ENCODE measurements at regions not wholly inside any gene's neighbourhood (a gene's known extent, or its start where the extent isn't known, plus 50 kb on each side); places are given as distances from the start of the nearest gene placed in this dataset.

DNA sequence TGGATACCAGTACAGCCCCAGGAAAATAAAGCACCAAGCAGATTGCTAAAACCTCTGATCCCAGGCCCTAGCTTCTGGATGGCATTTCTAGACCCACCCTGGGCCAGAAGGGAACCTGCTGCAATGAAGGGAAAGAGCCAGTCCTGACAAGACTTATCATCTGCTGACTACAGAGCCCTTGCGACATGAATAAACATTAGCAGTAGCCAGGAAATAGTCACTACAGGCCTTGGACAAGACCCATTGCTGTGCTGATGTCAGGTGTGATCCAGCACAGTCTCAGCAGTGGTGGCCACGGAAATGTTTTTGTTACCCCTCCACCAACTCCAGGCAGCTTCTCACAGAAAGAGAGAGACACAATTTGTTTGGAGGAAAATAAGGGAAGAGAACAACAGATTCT lies 399.3 kb downstream of the HAO1 start (continued):
- TF ChIP-seq, protein P1, sequence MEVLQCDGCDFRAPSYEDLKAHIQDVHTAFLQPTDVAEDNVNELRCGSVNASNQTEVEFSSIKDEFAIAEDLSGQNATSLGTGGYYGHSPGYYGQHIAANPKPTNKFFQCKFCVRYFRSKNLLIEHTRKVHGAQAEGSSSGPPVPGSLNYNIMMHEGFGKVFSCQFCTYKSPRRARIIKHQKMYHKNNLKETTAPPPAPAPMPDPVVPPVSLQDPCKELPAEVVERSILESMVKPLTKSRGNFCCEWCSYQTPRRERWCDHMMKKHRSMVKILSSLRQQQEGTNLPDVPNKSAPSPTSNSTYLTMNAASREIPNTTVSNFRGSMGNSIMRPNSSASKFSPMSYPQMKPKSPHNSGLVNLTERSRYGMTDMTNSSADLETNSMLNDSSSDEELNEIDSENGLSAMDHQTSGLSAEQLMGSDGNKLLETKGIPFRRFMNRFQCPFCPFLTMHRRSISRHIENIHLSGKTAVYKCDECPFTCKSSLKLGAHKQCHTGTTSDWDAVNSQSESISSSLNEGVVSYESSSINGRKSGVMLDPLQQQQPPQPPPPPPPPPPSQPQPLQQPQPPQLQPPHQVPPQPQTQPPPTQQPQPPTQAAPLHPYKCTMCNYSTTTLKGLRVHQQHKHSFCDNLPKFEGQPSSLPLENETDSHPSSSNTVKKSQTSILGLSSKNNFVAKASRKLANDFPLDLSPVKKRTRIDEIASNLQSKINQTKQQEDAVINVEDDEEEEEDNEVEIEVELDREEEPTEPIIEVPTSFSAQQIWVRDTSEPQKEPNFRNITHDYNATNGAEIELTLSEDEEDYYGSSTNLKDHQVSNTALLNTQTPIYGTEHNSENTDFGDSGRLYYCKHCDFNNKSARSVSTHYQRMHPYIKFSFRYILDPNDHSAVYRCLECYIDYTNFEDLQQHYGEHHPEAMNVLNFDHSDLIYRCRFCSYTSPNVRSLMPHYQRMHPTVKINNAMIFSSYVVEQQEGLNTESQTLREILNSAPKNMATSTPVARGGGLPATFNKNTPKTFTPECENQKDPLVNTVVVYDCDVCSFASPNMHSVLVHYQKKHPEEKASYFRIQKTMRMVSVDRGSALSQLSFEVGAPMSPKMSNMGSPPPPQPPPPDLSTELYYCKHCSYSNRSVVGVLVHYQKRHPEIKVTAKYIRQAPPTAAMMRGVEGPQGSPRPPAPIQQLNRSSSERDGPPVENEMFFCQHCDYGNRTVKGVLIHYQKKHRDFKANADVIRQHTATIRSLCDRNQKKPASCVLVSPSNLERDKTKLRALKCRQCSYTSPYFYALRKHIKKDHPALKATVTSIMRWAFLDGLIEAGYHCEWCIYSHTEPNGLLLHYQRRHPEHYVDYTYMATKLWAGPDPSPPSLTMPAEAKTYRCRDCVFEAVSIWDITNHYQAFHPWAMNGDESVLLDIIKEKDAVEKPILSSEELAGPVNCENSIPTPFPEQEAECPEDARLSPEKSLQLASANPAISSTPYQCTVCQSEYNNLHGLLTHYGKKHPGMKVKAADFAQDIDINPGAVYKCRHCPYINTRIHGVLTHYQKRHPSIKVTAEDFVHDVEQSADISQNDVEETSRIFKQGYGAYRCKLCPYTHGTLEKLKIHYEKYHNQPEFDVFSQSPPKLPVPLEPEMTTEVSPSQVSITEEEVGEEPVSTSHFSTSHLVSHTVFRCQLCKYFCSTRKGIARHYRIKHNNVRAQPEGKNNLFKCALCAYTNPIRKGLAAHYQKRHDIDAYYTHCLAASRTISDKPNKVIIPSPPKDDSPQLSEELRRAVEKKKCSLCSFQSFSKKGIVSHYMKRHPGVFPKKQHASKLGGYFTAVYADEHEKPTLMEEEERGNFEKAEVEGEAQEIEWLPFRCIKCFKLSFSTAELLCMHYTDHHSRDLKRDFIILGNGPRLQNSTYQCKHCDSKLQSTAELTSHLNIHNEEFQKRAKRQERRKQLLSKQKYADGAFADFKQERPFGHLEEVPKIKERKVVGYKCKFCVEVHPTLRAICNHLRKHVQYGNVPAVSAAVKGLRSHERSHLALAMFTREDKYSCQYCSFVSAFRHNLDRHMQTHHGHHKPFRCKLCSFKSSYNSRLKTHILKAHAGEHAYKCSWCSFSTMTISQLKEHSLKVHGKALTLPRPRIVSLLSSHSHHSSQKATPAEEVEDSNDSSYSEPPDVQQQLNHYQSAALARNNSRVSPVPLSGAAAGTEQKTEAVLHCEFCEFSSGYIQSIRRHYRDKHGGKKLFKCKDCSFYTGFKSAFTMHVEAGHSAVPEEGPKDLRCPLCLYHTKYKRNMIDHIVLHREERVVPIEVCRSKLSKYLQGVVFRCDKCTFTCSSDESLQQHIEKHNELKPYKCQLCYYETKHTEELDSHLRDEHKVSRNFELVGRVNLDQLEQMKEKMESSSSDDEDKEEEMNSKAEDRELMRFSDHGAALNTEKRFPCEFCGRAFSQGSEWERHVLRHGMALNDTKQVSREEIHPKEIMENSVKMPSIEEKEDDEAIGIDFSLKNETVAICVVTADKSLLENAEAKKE (CRISPR knock-in tag; IDR thresholded peaks at IDR 0.05) = no peak
- TF ChIP-seq, protein P2, sequence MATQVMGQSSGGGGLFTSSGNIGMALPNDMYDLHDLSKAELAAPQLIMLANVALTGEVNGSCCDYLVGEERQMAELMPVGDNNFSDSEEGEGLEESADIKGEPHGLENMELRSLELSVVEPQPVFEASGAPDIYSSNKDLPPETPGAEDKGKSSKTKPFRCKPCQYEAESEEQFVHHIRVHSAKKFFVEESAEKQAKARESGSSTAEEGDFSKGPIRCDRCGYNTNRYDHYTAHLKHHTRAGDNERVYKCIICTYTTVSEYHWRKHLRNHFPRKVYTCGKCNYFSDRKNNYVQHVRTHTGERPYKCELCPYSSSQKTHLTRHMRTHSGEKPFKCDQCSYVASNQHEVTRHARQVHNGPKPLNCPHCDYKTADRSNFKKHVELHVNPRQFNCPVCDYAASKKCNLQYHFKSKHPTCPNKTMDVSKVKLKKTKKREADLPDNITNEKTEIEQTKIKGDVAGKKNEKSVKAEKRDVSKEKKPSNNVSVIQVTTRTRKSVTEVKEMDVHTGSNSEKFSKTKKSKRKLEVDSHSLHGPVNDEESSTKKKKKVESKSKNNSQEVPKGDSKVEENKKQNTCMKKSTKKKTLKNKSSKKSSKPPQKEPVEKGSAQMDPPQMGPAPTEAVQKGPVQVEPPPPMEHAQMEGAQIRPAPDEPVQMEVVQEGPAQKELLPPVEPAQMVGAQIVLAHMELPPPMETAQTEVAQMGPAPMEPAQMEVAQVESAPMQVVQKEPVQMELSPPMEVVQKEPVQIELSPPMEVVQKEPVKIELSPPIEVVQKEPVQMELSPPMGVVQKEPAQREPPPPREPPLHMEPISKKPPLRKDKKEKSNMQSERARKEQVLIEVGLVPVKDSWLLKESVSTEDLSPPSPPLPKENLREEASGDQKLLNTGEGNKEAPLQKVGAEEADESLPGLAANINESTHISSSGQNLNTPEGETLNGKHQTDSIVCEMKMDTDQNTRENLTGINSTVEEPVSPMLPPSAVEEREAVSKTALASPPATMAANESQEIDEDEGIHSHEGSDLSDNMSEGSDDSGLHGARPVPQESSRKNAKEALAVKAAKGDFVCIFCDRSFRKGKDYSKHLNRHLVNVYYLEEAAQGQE (IDR thresholded peaks at IDR 0.05; ENCODE audit: unreplicated experiment) = no peak
- no peak for TF ChIP-seq EZH2phosphoT487 (IDR thresholded peaks at IDR 0.05; ENCODE audit: unreplicated experiment)
- TF ChIP-seq EZH2 (IDR thresholded peaks at IDR 0.05; ENCODE audit: low read depth, unreplicated experiment) = no peak
- TF ChIP-seq CREB1 (CRISPR knock-in tag; IDR thresholded peaks at IDR 0.05; ENCODE audit: low read depth) = no peak
- TF ChIP-seq ZNF331 (CRISPR knock-in tag; IDR thresholded peaks at IDR 0.05; ENCODE audit: low read depth) = no peak
- no peak for TF ChIP-seq NANOG (IDR thresholded peaks at IDR 0.05; ENCODE audit: borderline replicate concordance)

Data from GM23338 (cell line).